Brain microvascular endothelial cell (primary cell): ENCODE measurements at regions not wholly inside any gene's neighbourhood (a gene's known extent, or its start where the extent isn't known, plus 50 kb on each side); places are given as distances from the start of the nearest gene placed in this dataset.

Source experiments
- DNase-seq: peaks from one replicate; pipeline ENCODE4 v3.0.0-alpha.2; 2020
- H3K27ac ChIP-seq: fragments of 250-450 bp; sonication (Bioruptor Pico); 2 replicates; pipeline ENCODE4 v1.5.1; 2020; ENCODE audit warnings: mild to moderate bottlenecking, moderate library complexity
- H3K27me3 ChIP-seq: fragments of 250-450 bp; sonication (Bioruptor Pico); replicated peaks from 2 replicates; pipeline ENCODE4 v1.5.1; 2020; ENCODE audit warnings: mild to moderate bottlenecking
- H3K36me3 ChIP-seq: fragments of 250-450 bp; sonication (Bioruptor Pico); replicated peaks from 2 replicates; pipeline ENCODE4 v1.5.1; 2020; ENCODE audit warnings: mild to moderate bottlenecking
- H3K4me3 ChIP-seq: 2 replicates; pipeline ENCODE4 v1.5.1; 2011; ENCODE audit warnings: low read depth, mild to moderate bottlenecking, control low read depth, low read length, moderate library complexity
- in situ Hi-C: cut with HindIII; loops from 2 replicates; pipeline ENCODE4 v1.10.0; 2017; ENCODE audit warnings: low sequenced_read_pairs, low pct_ligation_motif_present
- TF ChIP-seq, protein P1 (sequence below): IDR thresholded peaks from 2 replicates; pipeline ENCODE4 v1.5.1; 2011; ENCODE audit warnings: low read depth, mild to moderate bottlenecking, moderate library complexity, low read length, control low read depth, inconsistent platforms; ENCODE audit errors: missing control alignments

GRCh38 chr22:48646216-48646925 lies 1181.3 kb downstream of the BRD1 start:
- no peaks in the 10 kb centered on the region for H3K36me3 ChIP-seq
- in situ Hi-C loops: no loop called here
- H3K27me3 ChIP-seq: no peaks in the 10 kb centered on the region
- DNase-seq: no peak
- no peak overlapping the region for H3K27ac ChIP-seq
- H3K4me3 ChIP-seq: no peak overlapping the region
- TF ChIP-seq, protein P1, sequence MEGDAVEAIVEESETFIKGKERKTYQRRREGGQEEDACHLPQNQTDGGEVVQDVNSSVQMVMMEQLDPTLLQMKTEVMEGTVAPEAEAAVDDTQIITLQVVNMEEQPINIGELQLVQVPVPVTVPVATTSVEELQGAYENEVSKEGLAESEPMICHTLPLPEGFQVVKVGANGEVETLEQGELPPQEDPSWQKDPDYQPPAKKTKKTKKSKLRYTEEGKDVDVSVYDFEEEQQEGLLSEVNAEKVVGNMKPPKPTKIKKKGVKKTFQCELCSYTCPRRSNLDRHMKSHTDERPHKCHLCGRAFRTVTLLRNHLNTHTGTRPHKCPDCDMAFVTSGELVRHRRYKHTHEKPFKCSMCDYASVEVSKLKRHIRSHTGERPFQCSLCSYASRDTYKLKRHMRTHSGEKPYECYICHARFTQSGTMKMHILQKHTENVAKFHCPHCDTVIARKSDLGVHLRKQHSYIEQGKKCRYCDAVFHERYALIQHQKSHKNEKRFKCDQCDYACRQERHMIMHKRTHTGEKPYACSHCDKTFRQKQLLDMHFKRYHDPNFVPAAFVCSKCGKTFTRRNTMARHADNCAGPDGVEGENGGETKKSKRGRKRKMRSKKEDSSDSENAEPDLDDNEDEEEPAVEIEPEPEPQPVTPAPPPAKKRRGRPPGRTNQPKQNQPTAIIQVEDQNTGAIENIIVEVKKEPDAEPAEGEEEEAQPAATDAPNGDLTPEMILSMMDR: no peak

GRCh38 chr22:48645766-48646165 lies 1181.9 kb downstream of the BRD1 start:
- in situ Hi-C loops: no loop called here
- no peak overlapping the region for H3K4me3 ChIP-seq
- TF ChIP-seq, protein P1: no peak
- no peaks in the 10 kb centered on the region for H3K27me3 ChIP-seq
- H3K27ac ChIP-seq: no peak overlapping the region
- no peak for DNase-seq
- H3K36me3 ChIP-seq: no peaks in the 10 kb centered on the region

- in situ Hi-C loops: no loop called here
- H3K27me3 ChIP-seq: no peaks in the 10 kb centered on the region
- TF ChIP-seq, protein P1: no peak
- no peak overlapping the region for H3K27ac ChIP-seq
- H3K4me3 ChIP-seq: no peak overlapping the region
- no peaks in the 10 kb centered on the region for H3K36me3 ChIP-seq
- DNase-seq: no peak
Observed at GRCh38 chr22:48644997-48645396, 1182.7 kb downstream of the BRD1 start.

DNA sequence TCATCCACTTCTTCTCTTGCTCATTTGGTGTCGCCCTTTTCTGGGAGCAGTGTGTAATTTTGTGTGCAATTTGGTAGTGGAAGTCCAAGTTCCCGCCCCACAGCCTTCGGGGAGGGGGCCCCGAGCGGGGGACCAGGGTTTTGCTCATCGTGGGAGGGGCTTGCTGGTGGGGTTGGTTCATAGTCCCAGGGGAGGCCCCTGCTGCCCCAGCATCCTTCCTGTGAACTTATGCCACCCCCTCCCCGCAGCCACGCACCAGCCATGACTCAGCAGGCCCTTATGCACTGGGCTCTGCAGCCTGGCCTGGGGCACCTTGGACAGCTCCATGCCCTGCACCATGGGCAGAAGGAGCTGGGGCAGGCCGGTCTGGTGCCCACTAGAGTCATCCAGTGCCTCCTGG lies 1183.6 kb downstream of the BRD1 start:
- DNase-seq: no peak
- in situ Hi-C loops: no loop called here

GRCh38 chr22:48643066-48643731 lies 1184.5 kb downstream of the BRD1 start:
- TF ChIP-seq, protein P1: no peak
- Histone ChIP-seq H3K27me3 (no peaks in the 10 kb centered on the region), H3K4me3 (no peak overlapping the region), H3K36me3 (no peaks in the 10 kb centered on the region), H3K27ac (no peak overlapping the region)
- in situ Hi-C loops: no loop called here
- no peak for DNase-seq

More for the DNA sequence above, 1183.6 kb downstream of the BRD1 start:
- TF ChIP-seq, protein P1: no peak
- H3K4me3 ChIP-seq: no peak overlapping the region
- H3K27me3 ChIP-seq: no peaks in the 10 kb centered on the region
- no peaks in the 10 kb centered on the region for H3K36me3 ChIP-seq
- H3K27ac ChIP-seq: no peak overlapping the region
